Liver (tissue), 8 donors: ENCODE measurements at regions not wholly inside any gene's neighbourhood (a gene's known extent, or its start where the extent isn't known, plus 50 kb on each side); places are given as distances from the start of the nearest gene placed in this dataset.

ENCODE experiments used
- DNase-seq: peaks from one replicate; pipeline ENCODE4 v3.0.0-alpha.2; 2017; ENCODE audit warnings: low spot score
- H3K27ac ChIP-seq, 2 donors: one replicate each; pipeline ENCODE4 v1.7.0; 2013; ENCODE audit warnings: inconsistent platforms in 2 of 2, low read length in 2 of 2, control low read depth in 1 of 2, low read depth in 1 of 2, mild to moderate bottlenecking in 1 of 2
- H3K27me3 ChIP-seq, 4 donors: one replicate each; pipeline versions ENCODE4 v1.6.1 to v1.7.0; 2013; ENCODE audit warnings: low read length in 3 of 4, inconsistent platforms in 1 of 4, mild to moderate bottlenecking in 1 of 4, moderate library complexity in 1 of 4; ENCODE audit not compliant: control insufficient read depth in 4 of 4, insufficient read depth in 4 of 4
- H3K36me3 ChIP-seq, 4 donors: one replicate each; pipeline versions ENCODE4 v1.6.1 to v1.7.0; 2013; ENCODE audit warnings: low read length in 3 of 4, mild to moderate bottlenecking in 3 of 4, low read depth in 1 of 4, moderate library complexity in 1 of 4; ENCODE audit not compliant: control insufficient read depth in 4 of 4, insufficient read depth in 3 of 4
- H3K4me1 ChIP-seq, 4 donors: one replicate each; pipeline versions ENCODE4 v1.6.1 to v1.7.0; 2013; ENCODE audit warnings: low read length in 3 of 4, mild to moderate bottlenecking in 3 of 4, moderate library complexity in 1 of 4; ENCODE audit not compliant: control insufficient read depth in 4 of 4, insufficient read depth in 4 of 4
- H3K4me3 ChIP-seq, 3 donors: one replicate each; pipeline versions ENCODE4 v1.6.1 to v1.7.0; 2013; ENCODE audit warnings: low read length in 3 of 3, control low read depth in 1 of 3, low read depth in 1 of 3, mild to moderate bottlenecking in 1 of 3
- H3K9ac ChIP-seq, 2 donors: one replicate each; pipeline ENCODE4 v1.7.0; 2013; ENCODE audit warnings: low read length in 2 of 2, mild to moderate bottlenecking in 2 of 2, moderate library complexity in 2 of 2, control low read depth in 1 of 2, low read depth in 1 of 2
- H3K9me3 ChIP-seq, 4 donors: one replicate each; pipeline versions ENCODE4 v1.6.1 to v1.7.0; 2013; ENCODE audit warnings: low read length in 3 of 4; ENCODE audit not compliant: control insufficient read depth in 4 of 4
- ATF3 ChIP-seq: IDR thresholded peaks from 2 replicates; pipeline ENCODE4 v1.6.1; 2016; ENCODE audit warnings: antibody characterized with exemption
- CTCF ChIP-seq: fragments of 150-350 bp; IDR thresholded peaks from 2 replicates; pipeline ENCODE4 v1.5.1; 2017; ENCODE audit warnings: improper control_type of control experiment, low read depth, low read length; ENCODE audit not compliant: missing input control
- FOXA1 ChIP-seq: IDR thresholded peaks from 2 replicates; pipeline ENCODE4 v1.6.1; 2016; ENCODE audit warnings: antibody characterized with exemption
- FOXA2 ChIP-seq: IDR thresholded peaks from 2 replicates; pipeline ENCODE4 v1.6.1; 2016; ENCODE audit warnings: antibody characterized with exemption
- HNF4A ChIP-seq, 2 donors: conservative IDR thresholded peaks; 2 replicates each; pipeline ENCODE4 v1.6.1; 2016; ENCODE audit warnings: antibody characterized with exemption in 2 of 2, mild to moderate bottlenecking in 2 of 2
- HNF4G ChIP-seq: IDR thresholded peaks from 2 replicates; pipeline ENCODE4 v1.6.1; 2016; ENCODE audit warnings: antibody characterized with exemption
- JUND ChIP-seq, 2 donors: IDR thresholded peaks; 2 replicates each; pipeline ENCODE4 v1.6.1; 2016; ENCODE audit warnings: antibody characterized with exemption in 2 of 2
- MAX ChIP-seq: IDR thresholded peaks from 2 replicates; pipeline ENCODE4 v1.6.1; 2016; ENCODE audit warnings: antibody characterized with exemption
- NR2F2 ChIP-seq: IDR thresholded peaks from 2 replicates; pipeline ENCODE4 v1.6.1; 2016; ENCODE audit warnings: antibody characterized with exemption
- RXRA ChIP-seq, 2 donors: IDR thresholded peaks; 2 replicates each; pipeline ENCODE4 v1.6.1; 2017 to 2018; ENCODE audit warnings: antibody characterized with exemption in 2 of 2, mild to moderate bottlenecking in 1 of 2
- SP1 ChIP-seq: IDR thresholded peaks from 2 replicates; pipeline ENCODE4 v1.6.1; 2018; ENCODE audit warnings: antibody characterized with exemption, mild to moderate bottlenecking
- YY1 ChIP-seq: IDR thresholded peaks from 2 replicates; pipeline ENCODE4 v1.6.1; 2016; ENCODE audit warnings: antibody characterized with exemption, mild to moderate bottlenecking
- ZBTB33 ChIP-seq: IDR thresholded peaks from 2 replicates; pipeline ENCODE4 v1.6.1; 2016; ENCODE audit warnings: antibody characterized with exemption
- WGBS: extraction: QIAGEN DNeasy Blood & Tissue Kit; methylation state at CpG from one replicate; pipeline ENCODE4 v1.1.7; 2013; 5-methylcytosine and 5-hydroxymethylcytosine counted together
- donor health status: healthy.
- donor health status: healthy.
- donor health status: healthy.
- donor health status: healthy.
- donor health status: healthy.

- TF ChIP-seq JUND (IDR thresholded peaks at IDR 0.05) (no peak), CTCF (no peak), FOXA2 (no peak), ATF3 (no peak), RXRA (IDR thresholded peaks at IDR 0.05) (no peak), FOXA1 (no peak), ZBTB33 (no peak), MAX (no peak), HNF4G (no peak), HNF4A (conservative IDR thresholded peaks at IDR 0.05) (no peak)
- no peaks in the 10 kb centered on the region for H3K9me3 ChIP-seq
- H3K4me1 ChIP-seq = no peaks in the 10 kb centered on the region
- no peaks in the 10 kb centered on the region for H3K27me3 ChIP-seq
- H3K27ac ChIP-seq = no peak overlapping the region
- WGBS = 92% methylated on average over 5 of the region's 5 CpGs
- H3K4me3 ChIP-seq = no peak overlapping the region
- DNase-seq = no peak
- no peak overlapping the region for H3K9ac ChIP-seq
- no peaks in the 10 kb centered on the region for H3K36me3 ChIP-seq
Observed at GRCh38 chr21:34272321-34272720, 91.5 kb upstream of the KCNE2 start.

GRCh38 chr21:34274001-34274400 is 89.8 kb upstream of the KCNE2 start:
- no peak overlapping the region for H3K27ac ChIP-seq
- 75% methylated on average over 2 of the region's 2 CpGs for WGBS
- no peak for DNase-seq
- no peaks in the 10 kb centered on the region for H3K36me3 ChIP-seq
- no peaks in the 10 kb centered on the region for H3K27me3 ChIP-seq
- H3K9me3 ChIP-seq = no peaks in the 10 kb centered on the region
- TF ChIP-seq RXRA (IDR thresholded peaks at IDR 0.05) = no peak
- TF ChIP-seq ATF3 = no peak
- no peak overlapping the region for H3K4me3 ChIP-seq
- H3K4me1 ChIP-seq = peaks cover 0 to 10% (median 4%) of the 10 kb centered on the region in 4 donors
- H3K9ac ChIP-seq = no peak overlapping the region

- Histone ChIP-seq H3K4me3 (no peak overlapping the region), H3K9ac (no peak overlapping the region), H3K9me3 (no peaks in the 10 kb centered on the region), H3K4me1 (peaks cover 8 to 31% (median 26%) of the 10 kb centered on the region in 4 donors), H3K27me3 (no peaks in the 10 kb centered on the region), H3K27ac (no peak overlapping the region), H3K36me3 (no peaks in the 10 kb centered on the region)
- DNase-seq = no peak
- TF ChIP-seq NR2F2 = no peak
- TF ChIP-seq YY1 = no peak
- TF ChIP-seq HNF4A (conservative IDR thresholded peaks at IDR 0.05) = no peak
- no peak for TF ChIP-seq CTCF
- TF ChIP-seq ATF3 = no peak
- no peak for TF ChIP-seq SP1
- TF ChIP-seq FOXA1 = no peak
- WGBS = 84% methylated on average over 5 of the region's 5 CpGs
Observed at GRCh38 chr21:34276711-34277425, 86.9 kb upstream of the KCNE2 start.
